Left ventricle myocardium inferior (tissue), 1 donor: ENCODE measurements at regions not wholly inside any gene's neighbourhood (a gene's known extent, or its start where the extent isn't known, plus 50 kb on each side); places are given as distances from the start of the nearest gene placed in this dataset.

ENCODE experiments used
- DNase-seq: peaks from one replicate; pipeline ENCODE4 v3.0.0-alpha.2; 2020
- H3K27ac ChIP-seq: fragments of 200-600 bp; replicated peaks from 2 replicates; pipeline ENCODE4 v1.8.0; 2021
- H3K27me3 ChIP-seq: fragments of 200-600 bp; 2 replicates; pipeline ENCODE4 v1.8.0; 2021; ENCODE audit warnings: low read depth
- H3K36me3 ChIP-seq: fragments of 200-600 bp; 2 replicates; pipeline ENCODE4 v1.8.0; 2021
- H3K4me1 ChIP-seq: fragments of 200-600 bp; 2 replicates; pipeline ENCODE4 v1.8.0; 2021
- H3K4me3 ChIP-seq: fragments of 200-600 bp; 2 replicates; pipeline ENCODE4 v1.8.0; 2021; ENCODE audit warnings: mild to moderate bottlenecking, moderate library complexity
- H3K9me3 ChIP-seq: fragments of 200-600 bp; replicated peaks from 2 replicates; pipeline ENCODE4 v1.8.0; 2021
- CTCF ChIP-seq: fragments of 200-600 bp; IDR thresholded peaks from 2 replicates; pipeline ENCODE4 v1.8.0; 2021; ENCODE audit warnings: antibody characterized with exemption, mild to moderate bottlenecking, borderline replicate concordance
- intact Hi-C: fragments of 100-400 bp; cut with micrococcal nuclease; formaldehyde crosslinking; loops from one replicate; pipeline ENCODE4 v1.11.0; 2022
- donor health status: DM: no; HTN: yes; CAD: no; lungs with severe emphysema.

DNA sequence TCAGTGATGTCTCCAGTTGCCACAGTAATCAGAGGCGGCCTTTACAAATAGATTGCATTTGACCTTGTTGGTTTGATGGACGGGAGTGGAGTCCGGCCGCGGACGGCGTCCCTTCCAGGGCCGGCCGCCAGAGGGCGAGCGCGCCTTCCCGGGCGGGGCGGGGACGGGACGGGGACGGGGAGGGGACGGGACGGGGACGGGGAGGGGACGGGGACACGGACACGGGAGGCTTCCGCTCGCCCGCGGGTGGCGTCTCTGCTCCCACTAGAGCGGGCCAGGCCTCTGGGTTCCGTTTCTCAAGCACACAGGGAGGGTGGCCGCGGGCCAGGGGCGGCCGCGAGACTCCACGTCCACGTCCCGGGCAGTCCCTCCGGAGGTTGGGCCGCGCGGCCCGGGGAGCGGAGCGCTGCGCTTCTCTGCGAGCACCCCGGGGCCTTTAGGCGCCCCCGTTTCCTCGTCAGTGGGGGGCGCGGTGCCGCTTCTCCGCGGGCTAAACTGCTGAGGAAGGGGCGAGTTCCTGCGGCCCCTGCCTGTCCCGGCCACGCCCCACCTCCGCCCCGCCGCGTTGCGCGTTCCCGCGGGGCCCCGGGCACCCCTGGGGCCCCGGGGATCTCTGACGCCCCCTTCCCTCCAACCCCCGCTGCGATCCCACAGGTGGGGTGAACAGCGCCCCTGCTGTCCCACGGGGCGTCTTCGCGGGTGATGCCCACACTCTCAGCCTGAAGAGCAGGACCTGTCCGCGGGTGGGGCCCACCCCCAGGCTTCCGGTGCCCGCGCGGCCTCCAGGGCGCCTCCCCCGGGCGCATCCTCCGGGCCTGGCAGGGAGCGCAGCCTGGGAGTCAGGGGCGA lies 84.2 kb upstream of the MKI67 start:
- peak; percentile 77 for DNase-seq
- Histone ChIP-seq H3K9me3 (no peaks in the 10 kb centered on the region), H3K4me1 (peaks cover 14% of the 10 kb centered on the region), H3K36me3 (no peaks in the 10 kb centered on the region), H3K27ac (peak overlapping the region; percentile 69), H3K4me3 (peak overlapping the region; percentile 80), H3K27me3 (peaks cover 30% of the 10 kb centered on the region)
- intact Hi-C loops, result no loop called here
- peak; percentile 85 for TF ChIP-seq CTCF

- H3K9me3 ChIP-seq, result no peaks in the 10 kb centered on the region
- intact Hi-C loops, result no loop called here
- H3K4me1 ChIP-seq, result peaks cover 14% of the 10 kb centered on the region
- H3K27me3 ChIP-seq, result peaks cover 25% of the 10 kb centered on the region
- no peak for TF ChIP-seq CTCF
- H3K27ac ChIP-seq, result peak overlapping the region; percentile 69
- no peaks in the 10 kb centered on the region for H3K36me3 ChIP-seq
- no peak for DNase-seq
- peak overlapping the region; percentile 80 for H3K4me3 ChIP-seq
These were observed 84.9 kb upstream of the MKI67 start for GRCh38 chr10:128211064-128211504.

DNA sequence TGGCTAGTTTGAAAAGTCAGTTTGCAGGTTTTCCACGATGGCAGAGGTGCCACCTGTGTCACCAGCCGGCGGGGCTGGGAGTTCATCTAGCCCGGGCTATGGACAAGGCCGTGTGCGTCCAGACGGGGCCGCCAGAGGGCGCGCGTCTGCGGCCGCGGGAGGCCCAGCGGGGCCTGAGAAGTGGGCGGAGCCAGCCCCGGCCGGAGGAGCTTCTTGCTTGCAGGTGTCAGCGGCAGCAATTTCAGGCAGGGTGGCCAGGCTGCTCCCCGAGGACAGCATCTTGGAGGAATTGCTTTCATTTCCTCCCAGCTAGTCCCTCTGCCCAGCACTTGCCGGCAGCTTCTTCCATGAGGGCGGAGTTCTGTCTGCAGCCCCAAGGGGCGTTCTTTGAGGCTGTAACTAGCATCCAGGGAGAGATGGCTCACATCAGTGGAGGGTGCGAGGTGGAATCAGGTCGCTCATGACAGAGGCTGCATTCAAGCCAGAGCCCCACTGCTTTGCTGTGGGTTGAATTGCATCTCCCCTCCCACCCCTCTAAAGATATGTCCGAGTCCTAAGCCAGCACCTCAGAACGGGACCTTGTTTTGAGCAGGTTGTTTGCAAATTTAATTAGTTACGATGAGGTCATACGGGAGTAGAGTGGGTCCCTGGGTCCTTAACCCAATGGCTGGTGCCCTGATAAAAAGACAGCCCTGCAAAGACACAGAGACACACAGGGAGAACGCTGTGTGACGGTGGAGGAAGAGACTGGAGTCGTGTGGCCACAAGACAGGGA lies 85.9 kb upstream of the MKI67 start:
- TF ChIP-seq CTCF, result peak; percentile 97
- no peaks in the 10 kb centered on the region for H3K9me3 ChIP-seq
- H3K36me3 ChIP-seq, result no peaks in the 10 kb centered on the region
- H3K27me3 ChIP-seq, result peaks cover 19% of the 10 kb centered on the region
- peaks cover 14% of the 10 kb centered on the region for H3K4me1 ChIP-seq
- no peak overlapping the region for H3K27ac ChIP-seq
- peak overlapping the region; percentile 50 for H3K4me3 ChIP-seq
- intact Hi-C loops, result no loop called here
- DNase-seq, result peak; percentile 82

DNA sequence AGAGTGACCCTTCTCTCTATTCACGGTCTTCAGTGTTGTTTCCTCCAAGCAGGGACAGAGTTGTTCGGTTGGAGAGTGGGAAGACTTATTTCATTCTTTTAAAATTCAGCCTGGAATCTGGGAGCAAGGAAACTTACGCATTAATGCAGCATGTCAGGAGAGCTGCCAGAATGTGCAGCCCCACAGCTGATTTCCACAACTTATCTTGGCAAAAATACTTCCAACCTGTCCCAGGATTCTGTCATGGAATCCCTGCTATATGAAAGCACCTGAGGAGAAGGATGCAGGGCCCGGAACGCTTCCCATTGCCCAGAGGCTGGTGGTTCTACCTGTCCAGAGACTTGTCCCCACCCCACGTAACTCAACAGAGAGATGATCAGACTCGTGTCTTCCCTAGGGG lies 86.9 kb upstream of the MKI67 start:
- Histone ChIP-seq H3K27ac (no peak overlapping the region), H3K27me3 (peaks cover 11% of the 10 kb centered on the region), H3K4me1 (peaks cover 14% of the 10 kb centered on the region), H3K36me3 (no peaks in the 10 kb centered on the region), H3K4me3 (no peak overlapping the region), H3K9me3 (no peaks in the 10 kb centered on the region)
- intact Hi-C loops, result no loop called here
- TF ChIP-seq CTCF, result no peak
- DNase-seq, result no peak

GRCh38 chr10:128215733-128216132 lies 89.5 kb upstream of the MKI67 start:
- no peak overlapping the region for H3K4me3 ChIP-seq
- no peak for DNase-seq
- TF ChIP-seq CTCF, result no peak
- H3K27ac ChIP-seq, result no peak overlapping the region
- peaks cover 2% of the 10 kb centered on the region for H3K4me1 ChIP-seq
- H3K9me3 ChIP-seq, result no peaks in the 10 kb centered on the region
- no peaks in the 10 kb centered on the region for H3K36me3 ChIP-seq
- intact Hi-C loops, result no loop called here
- peaks cover 5% of the 10 kb centered on the region for H3K27me3 ChIP-seq
